GM12874 (cell line): ENCODE measurements at regions not wholly inside any gene's neighbourhood (a gene's known extent, or its start where the extent isn't known, plus 50 kb on each side); places are given as distances from the start of the nearest gene placed in this dataset.

ENCODE experiments used
- CTCF ChIP-seq: IDR thresholded peaks from 2 replicates; pipeline ENCODE4 v1.5.1; 2011; ENCODE audit warnings: low read depth, mild to moderate bottlenecking, control low read depth, low read length, moderate library complexity; ENCODE audit not compliant: insufficient read depth

- no peak for TF ChIP-seq CTCF
Observed at GRCh38 chr13:64482373-64482772, 2747.8 kb downstream of the PCDH9 start.

GRCh38 chr13:64480672-64481071, 2749.5 kb downstream of the PCDH9 start:
- TF ChIP-seq CTCF: no peak

- TF ChIP-seq CTCF: no peak
Observed at GRCh38 chr13:64480211-64480610, 2749.9 kb downstream of the PCDH9 start.

GRCh38 chr13:64477146-64477545, 2753.0 kb downstream of the PCDH9 start:
- no peak for TF ChIP-seq CTCF

GRCh38 chr13:64471916-64472315, 2758.2 kb downstream of the PCDH9 start:
- TF ChIP-seq CTCF: no peak

GRCh38 chr13:64470751-64471150, 2759.4 kb downstream of the PCDH9 start:
- TF ChIP-seq CTCF: no peak

GRCh38 chr13:64459778-64460177, 2770.4 kb downstream of the PCDH9 start:
- no peak for TF ChIP-seq CTCF

- TF ChIP-seq CTCF: no peak
Observed at GRCh38 chr13:64457976-64458375, 2772.2 kb downstream of the PCDH9 start.
